Ovary (tissue), 3 donors: ENCODE measurements at regions not wholly inside any gene's neighbourhood (a gene's known extent, or its start where the extent isn't known, plus 50 kb on each side); places are given as distances from the start of the nearest gene placed in this dataset.

ENCODE experiments used
- CTCF ChIP-seq, 3 donors: fragments of 450-650 bp in 2 of 3; fragments of 200-600 bp in 1 of 3; IDR thresholded peaks; one replicate each; pipeline versions ENCODE4 v1.5.1 to v1.8.0; 2016 to 2022; ENCODE audit warnings: antibody characterized with exemption in 3 of 3, mild to moderate bottlenecking in 1 of 3
- EP300 ChIP-seq: sonication (generic); formaldehyde crosslinking; IDR thresholded peaks from one replicate; pipeline ENCODE4 v1.6.1; 2017; ENCODE audit warnings: antibody characterized with exemption
- donor health status: DM: no; HTN: no; CAD: no.

GRCh38 chrX:36916941-36917340, 91.2 kb upstream of the FAM47C start:
- TF ChIP-seq CTCF (IDR thresholded peaks at IDR 0.05) (no peak), EP300 (no peak)
